PC-9 (cell line): ENCODE measurements at regions not wholly inside any gene's neighbourhood (a gene's known extent, or its start where the extent isn't known, plus 50 kb on each side); places are given as distances from the start of the nearest gene placed in this dataset.

Experiments
- BruUV-seq: library from RNA; stranded (reverse); fragments of 400-500 nt; replicated peaks from 2 replicates; lab custom pipeline; 2021; lab: Mats Ljungman, UMichigan
- CTCF ChIA-PET: fragments of 300-600 bp; sonication (Branson Sonifier 250); formaldehyde crosslinking; loops from one replicate; lab custom pipeline; 2022; ENCODE audit warnings: antibody characterized with exemption; lab: Charles Lee
- POLR2A ChIA-PET: fragments of 300-600 bp; sonication (Branson Sonifier 250); formaldehyde crosslinking; loops from one replicate; lab custom pipeline; 2022; ENCODE audit warnings: antibody characterized with exemption; ENCODE audit not compliant: unreplicated experiment; lab: Charles Lee
- DNase-seq, 2 experiments: peaks; one replicate each; pipeline versions ENCODE4 v3.0.0 to v3.0.0-alpha.2; 2015 to 2022; ENCODE audit warnings: mixed read lengths in 1 of 2
- H2AFZ ChIP-seq: fragments of 200-600 bp; sonication (generic); 2 replicates; pipeline ENCODE4 v1.8.1; 2017; ENCODE audit warnings: antibody characterized with exemption
- H3F3A ChIP-seq: fragments of 200-600 bp; sonication (generic); 2 replicates; pipeline ENCODE4 v1.8.1; 2017; ENCODE audit warnings: antibody characterized with exemption, mild to moderate bottlenecking, low read depth; ENCODE audit not compliant: insufficient read depth
- H3K27ac ChIP-seq: fragments of 200-600 bp; sonication (generic); 2 replicates; pipeline ENCODE4 v1.6.1; 2016; ENCODE audit warnings: mixed run types
- H3K27me3 ChIP-seq: fragments of 200-600 bp; sonication (generic); 2 replicates; pipeline ENCODE4 v1.6.1; 2016; ENCODE audit warnings: low read depth, mixed run types; ENCODE audit not compliant: insufficient read depth
- H3K36me3 ChIP-seq: fragments of 200-600 bp; sonication (generic); 2 replicates; pipeline ENCODE4 v1.6.1; 2016; ENCODE audit warnings: low read depth, mixed run types
- H3K4me1 ChIP-seq: fragments of 200-600 bp; sonication (generic); replicated peaks from 2 replicates; pipeline ENCODE4 v1.6.1; 2016; ENCODE audit warnings: mixed run types; ENCODE audit not compliant: insufficient read depth
- H3K4me2 ChIP-seq: fragments of 200-600 bp; sonication (generic); 2 replicates; pipeline ENCODE4 v1.6.1; 2017; ENCODE audit warnings: mixed run types
- H3K4me3 ChIP-seq: fragments of 200-600 bp; sonication (generic); 2 replicates; pipeline ENCODE4 v1.6.1; 2016; ENCODE audit warnings: mixed run types
- H3K79me2 ChIP-seq: fragments of 200-600 bp; sonication (generic); 2 replicates; pipeline ENCODE4 v1.6.1; 2017; ENCODE audit warnings: low read depth, mixed run types
- H3K9me2 ChIP-seq: fragments of 200-600 bp; sonication (generic); 2 replicates; pipeline ENCODE4 v1.8.1; 2017; ENCODE audit warnings: mild to moderate bottlenecking; ENCODE audit not compliant: insufficient read depth
- H3K9me3 ChIP-seq: fragments of 200-600 bp; sonication (generic); 2 replicates; pipeline ENCODE4 v1.8.1; 2016; ENCODE audit warnings: low read depth; ENCODE audit not compliant: insufficient read depth
- H4K20me1 ChIP-seq: fragments of 200-600 bp; sonication (generic); 2 replicates; pipeline ENCODE4 v1.8.1; 2017; ENCODE audit not compliant: insufficient read depth
- EZH2 ChIP-seq: fragments of 200-600 bp; sonication (generic); IDR thresholded peaks from 2 replicates; pipeline ENCODE4 v1.8.0; 2017; ENCODE audit warnings: antibody characterized with exemption, low read depth
- intact Hi-C: fragments of 100-400 bp; cut with micrococcal nuclease; formaldehyde crosslinking; loops from one replicate; pipeline ENCODE4 v1.10.0; 2022; ENCODE audit not compliant: unreplicated experiment
- TF ChIP-seq, protein P1 (sequence below): fragments of 200-600 bp; sonication (generic); conservative IDR thresholded peaks from 2 replicates; pipeline ENCODE4 v1.6.1; 2017; ENCODE audit warnings: mixed run types, antibody characterized with exemption, mild to moderate bottlenecking, moderate library complexity

DNA sequence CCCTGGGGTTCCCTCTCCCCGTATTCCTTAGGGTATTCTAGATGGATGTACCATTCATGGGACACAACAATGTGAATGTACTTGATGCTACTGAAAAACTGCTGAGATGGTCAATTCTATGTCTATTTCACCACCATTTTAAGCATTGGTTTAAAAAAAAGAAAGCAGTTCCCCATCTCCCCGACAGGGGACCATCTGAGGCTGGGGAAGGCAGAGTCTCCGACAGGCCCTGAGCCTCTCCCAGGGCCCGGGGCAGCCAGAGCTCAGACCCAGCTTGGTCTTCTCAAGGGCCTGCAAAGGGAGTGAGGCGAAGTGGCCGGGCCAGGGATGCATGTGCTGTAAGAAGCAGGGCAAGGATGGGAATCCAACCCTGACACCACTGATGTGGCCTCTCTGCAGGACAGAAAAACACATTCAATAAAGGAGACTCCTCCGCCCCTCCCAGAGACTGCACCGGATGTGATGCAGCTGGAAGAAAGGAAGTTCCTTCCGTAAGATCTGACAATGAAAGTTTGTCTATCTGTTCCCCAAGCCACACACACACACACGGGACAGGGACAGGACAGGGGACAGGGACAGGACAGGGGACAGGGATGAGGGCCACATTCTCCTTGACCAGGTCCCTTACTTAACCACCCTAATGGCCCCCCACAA is 234.1 kb downstream of the BCL11B start:
- intact Hi-C loops: no loop called here
- Histone ChIP-seq H3K9me3 (no peaks in the 10 kb centered on the region), H3K27me3 (peaks cover 29% of the 10 kb centered on the region), H3K4me2 (no peak overlapping the region), H3F3A (no peaks in the 10 kb centered on the region), H2AFZ (no peak overlapping the region), H3K4me1 (no peaks in the 10 kb centered on the region), H4K20me1 (no peaks in the 10 kb centered on the region), H3K36me3 (no peaks in the 10 kb centered on the region), H3K79me2 (no peaks in the 10 kb centered on the region), H3K4me3 (no peak overlapping the region), H3K27ac (no peak overlapping the region), H3K9me2 (no peaks in the 10 kb centered on the region)
- ChIA-PET CTCF (no interaction called here), POLR2A (no interaction called here)
- TF ChIP-seq, protein P1, sequence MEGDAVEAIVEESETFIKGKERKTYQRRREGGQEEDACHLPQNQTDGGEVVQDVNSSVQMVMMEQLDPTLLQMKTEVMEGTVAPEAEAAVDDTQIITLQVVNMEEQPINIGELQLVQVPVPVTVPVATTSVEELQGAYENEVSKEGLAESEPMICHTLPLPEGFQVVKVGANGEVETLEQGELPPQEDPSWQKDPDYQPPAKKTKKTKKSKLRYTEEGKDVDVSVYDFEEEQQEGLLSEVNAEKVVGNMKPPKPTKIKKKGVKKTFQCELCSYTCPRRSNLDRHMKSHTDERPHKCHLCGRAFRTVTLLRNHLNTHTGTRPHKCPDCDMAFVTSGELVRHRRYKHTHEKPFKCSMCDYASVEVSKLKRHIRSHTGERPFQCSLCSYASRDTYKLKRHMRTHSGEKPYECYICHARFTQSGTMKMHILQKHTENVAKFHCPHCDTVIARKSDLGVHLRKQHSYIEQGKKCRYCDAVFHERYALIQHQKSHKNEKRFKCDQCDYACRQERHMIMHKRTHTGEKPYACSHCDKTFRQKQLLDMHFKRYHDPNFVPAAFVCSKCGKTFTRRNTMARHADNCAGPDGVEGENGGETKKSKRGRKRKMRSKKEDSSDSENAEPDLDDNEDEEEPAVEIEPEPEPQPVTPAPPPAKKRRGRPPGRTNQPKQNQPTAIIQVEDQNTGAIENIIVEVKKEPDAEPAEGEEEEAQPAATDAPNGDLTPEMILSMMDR: no peak
- TF ChIP-seq EZH2: no peak
- no TSS peak for BruUV-seq
- DNase-seq: no peak

DNA sequence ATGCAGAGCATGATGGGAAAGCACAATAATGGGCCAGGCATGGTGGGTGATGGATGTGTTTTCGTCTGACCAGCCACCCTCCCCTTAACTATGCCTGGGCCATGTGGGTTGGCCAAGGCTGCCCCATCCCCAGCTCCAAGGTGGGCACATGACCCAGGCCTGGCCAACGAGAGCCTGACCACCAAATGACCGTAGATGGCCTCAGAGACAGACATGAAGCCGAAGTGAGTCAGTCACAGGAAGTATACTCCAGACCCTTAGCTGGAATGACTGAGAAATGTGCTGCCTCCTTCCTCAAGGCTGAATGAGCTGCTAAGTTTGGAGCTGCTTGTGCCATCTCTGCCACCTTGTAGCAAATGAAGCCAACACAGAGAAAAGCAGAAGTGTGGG is 233.6 kb downstream of the BCL11B start:
- Histone ChIP-seq H3K27me3 (peaks cover 34% of the 10 kb centered on the region), H3K36me3 (no peaks in the 10 kb centered on the region), H3F3A (no peaks in the 10 kb centered on the region), H3K4me2 (no peak overlapping the region), H2AFZ (no peak overlapping the region), H3K9me2 (no peaks in the 10 kb centered on the region), H3K4me1 (no peaks in the 10 kb centered on the region), H3K79me2 (no peaks in the 10 kb centered on the region), H3K4me3 (no peak overlapping the region), H3K27ac (no peak overlapping the region), H4K20me1 (no peaks in the 10 kb centered on the region), H3K9me3 (no peaks in the 10 kb centered on the region)
- no TSS peak for BruUV-seq
- no peak for DNase-seq
- no peak for TF ChIP-seq EZH2
- TF ChIP-seq, protein P1: no peak
- POLR2A ChIA-PET: no interaction called here
- intact Hi-C loops: no loop called here
- CTCF ChIA-PET: no interaction called here

DNA sequence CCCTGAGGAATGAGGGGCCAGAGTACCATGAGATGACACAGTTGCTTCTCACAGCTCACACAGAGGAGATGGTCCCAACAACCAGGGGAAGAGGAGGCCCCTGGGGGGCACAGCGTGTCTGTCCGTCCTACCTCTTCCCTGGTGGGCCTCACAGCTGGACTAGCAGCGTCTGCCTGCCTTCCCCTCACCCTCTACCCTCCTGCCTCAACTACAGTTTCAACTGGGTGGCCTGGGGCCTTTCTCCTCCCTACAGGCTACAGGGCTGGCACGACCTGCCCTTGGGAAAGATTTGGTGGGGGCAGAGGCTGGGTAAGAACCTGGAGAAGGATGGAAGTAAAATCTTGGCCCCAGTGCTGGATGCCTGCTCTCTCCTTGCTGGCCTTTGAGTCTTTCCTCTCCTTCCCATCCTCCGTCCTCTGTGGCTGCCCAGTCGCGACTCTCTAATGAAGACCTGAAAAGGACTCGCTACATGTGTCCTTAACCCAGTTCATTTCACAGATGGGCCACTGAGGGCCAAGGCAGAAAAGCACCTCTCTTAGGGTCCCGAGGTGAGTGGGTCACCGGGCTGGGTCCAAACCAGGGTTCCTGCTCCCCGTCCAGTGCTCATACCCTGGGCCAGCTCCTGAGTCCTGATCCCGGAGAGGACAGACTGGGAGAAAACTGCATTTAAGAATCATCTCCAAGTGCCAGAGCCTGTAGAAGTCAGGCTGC is 232.5 kb downstream of the BCL11B start:
- ChIA-PET POLR2A (no interaction called here), CTCF (no interaction called here)
- Histone ChIP-seq H3K27me3 (peaks cover 40% of the 10 kb centered on the region), H4K20me1 (no peaks in the 10 kb centered on the region), H3K9me2 (no peaks in the 10 kb centered on the region), H3K79me2 (no peaks in the 10 kb centered on the region), H3K4me1 (no peaks in the 10 kb centered on the region), H3K4me2 (no peak overlapping the region), H3K27ac (no peak overlapping the region), H3K9me3 (no peaks in the 10 kb centered on the region), H3F3A (no peaks in the 10 kb centered on the region), H3K36me3 (no peaks in the 10 kb centered on the region), H2AFZ (no peak overlapping the region), H3K4me3 (no peak overlapping the region)
- TF ChIP-seq, protein P1: no peak
- intact Hi-C loops: no loop called here
- no TSS peak for BruUV-seq
- DNase-seq: no peak
